OCI-LY3 (cell line): ENCODE measurements at regions not wholly inside any gene's neighbourhood (a gene's known extent, or its start where the extent isn't known, plus 50 kb on each side); places are given as distances from the start of the nearest gene placed in this dataset.

Experiments
- H2AFZ ChIP-seq: fragments of 200-600, 300-600 bp; shearing (Covaris generic); 2 replicates; pipeline ENCODE4 v1.6.0; 2014; ENCODE audit warnings: antibody characterized with exemption, low read depth, low read length
- H3K27ac ChIP-seq: fragments of 200-600, 300-600 bp; sonication (generic); 2 replicates; pipeline ENCODE4 v1.5.1; 2014; ENCODE audit warnings: mild to moderate bottlenecking, low read length, moderate library complexity, mixed read lengths
- H3K27me3 ChIP-seq: fragments of 200-600, 300-600 bp; sonication (generic); 2 replicates; pipeline ENCODE4 v1.6.1; 2014; ENCODE audit warnings: low read depth, low read length, mixed read lengths
- H3K36me3 ChIP-seq: fragments of 200-600, 300-600 bp; sonication (generic); replicated peaks from 2 replicates; pipeline ENCODE3; 2014; ENCODE audit warnings: low read depth, low read length, mixed read lengths
- H3K4me1 ChIP-seq: fragments of 300-600, 200-600 bp; sonication (generic); 2 replicates; pipeline ENCODE4 v1.6.1; 2014; ENCODE audit warnings: low read length, mixed read lengths
- H3K4me2 ChIP-seq: fragments of 200-600, 300-600 bp; sonication (generic); 2 replicates; pipeline ENCODE4 v1.6.1; 2014; ENCODE audit warnings: low read length, mixed read lengths
- H3K4me3 ChIP-seq: fragments of 300-600, 200-600 bp; sonication (generic); 2 replicates; pipeline ENCODE4 v1.5.1; 2014; ENCODE audit warnings: antibody characterized with exemption, mild to moderate bottlenecking, low read length, moderate library complexity
- H3K79me2 ChIP-seq: fragments of 300-600, 200-600 bp; shearing (Covaris generic); 2 replicates; pipeline ENCODE4 v1.6.1; 2014; ENCODE audit warnings: mild to moderate bottlenecking, low read length, mixed read lengths
- H3K9ac ChIP-seq: fragments of 300-600, 200-600 bp; shearing (Covaris generic); 2 replicates; pipeline ENCODE4 v1.6.0; 2014; ENCODE audit warnings: mild to moderate bottlenecking, low read length, moderate library complexity
- H3K9me3 ChIP-seq: fragments of 200-600, 300-600 bp; shearing (Covaris generic); 2 replicates; pipeline ENCODE4 v1.6.1; 2014; ENCODE audit warnings: low read length, mixed read lengths; ENCODE audit not compliant: insufficient read depth
- H4K20me1 ChIP-seq: fragments of 200-600, 300-600 bp; sonication (generic); 2 replicates; pipeline ENCODE4 v1.6.1; 2016; ENCODE audit warnings: low read length, mixed read lengths; ENCODE audit not compliant: insufficient read depth
- EZH2phosphoT487 ChIP-seq: fragments of 200-600 bp; shearing (Covaris generic); IDR thresholded peaks from 2 replicates; pipeline ENCODE4 v1.6.1; 2018; ENCODE audit warnings: antibody characterized with exemption, mixed run types, low read depth
- TF ChIP-seq, protein P1 (sequence below): fragments of 200-600, 300-600 bp; sonication (generic); IDR thresholded peaks from 2 replicates; pipeline ENCODE4 v1.5.1; 2014; ENCODE audit warnings: antibody characterized with exemption, low read length, low read depth

DNA sequence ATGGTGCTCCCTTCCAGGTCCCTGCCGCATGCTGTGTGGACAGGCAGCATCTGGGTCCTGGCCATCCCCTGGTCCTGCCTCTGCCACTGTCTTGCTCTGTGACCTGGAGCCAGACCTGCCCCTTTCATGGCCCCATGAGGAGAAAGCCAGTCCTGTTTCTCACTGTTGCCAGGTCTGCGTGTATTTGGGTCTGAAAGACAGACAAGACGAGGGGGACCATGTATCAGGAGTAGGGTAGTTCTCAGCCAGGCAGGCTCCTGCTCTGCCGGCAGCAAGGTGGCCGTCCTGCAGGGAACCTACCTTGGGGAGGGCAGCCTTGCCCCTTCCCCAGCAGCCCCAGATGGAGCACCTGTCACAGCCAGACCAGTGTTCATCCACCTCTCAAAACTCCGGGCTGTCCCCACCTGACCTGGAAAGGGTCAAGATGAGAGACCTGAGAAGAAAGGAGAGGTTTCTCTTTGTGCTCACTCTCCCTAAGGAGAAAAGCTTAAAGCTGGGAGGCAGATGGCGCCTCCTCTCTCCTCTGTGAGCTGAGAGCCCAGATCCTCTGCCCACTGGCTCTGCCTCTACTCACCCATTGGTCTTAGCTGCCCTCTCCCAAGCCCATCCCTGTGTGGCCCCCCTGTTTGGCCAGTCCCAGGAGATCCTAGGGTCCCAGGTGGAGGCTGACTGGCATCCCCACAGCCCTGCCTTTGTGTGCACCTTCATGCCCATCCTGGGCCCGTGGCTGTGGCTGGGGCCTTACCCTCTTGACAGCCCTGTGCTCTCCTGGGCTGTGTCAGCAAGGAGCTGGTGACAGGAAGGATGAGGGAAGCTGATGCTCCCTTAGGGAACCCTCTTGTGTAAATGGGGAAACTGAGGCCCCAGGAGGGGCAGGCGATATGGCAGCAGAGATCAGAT is 116.1 kb upstream of the PCBD1 start:
- Histone ChIP-seq H3K9me3 (no peaks in the 10 kb centered on the region), H3K79me2 (no peaks in the 10 kb centered on the region), H3K4me1 (no peaks in the 10 kb centered on the region), H3K4me3 (no peak overlapping the region), H3K36me3 (no peaks in the 10 kb centered on the region), H3K4me2 (no peak overlapping the region), H3K27me3 (no peaks in the 10 kb centered on the region), H3K9ac (no peak overlapping the region), H4K20me1 (no peaks in the 10 kb centered on the region), H3K27ac (no peak overlapping the region), H2AFZ (no peak overlapping the region)
- no peak for TF ChIP-seq EZH2phosphoT487
- TF ChIP-seq, protein P1, sequence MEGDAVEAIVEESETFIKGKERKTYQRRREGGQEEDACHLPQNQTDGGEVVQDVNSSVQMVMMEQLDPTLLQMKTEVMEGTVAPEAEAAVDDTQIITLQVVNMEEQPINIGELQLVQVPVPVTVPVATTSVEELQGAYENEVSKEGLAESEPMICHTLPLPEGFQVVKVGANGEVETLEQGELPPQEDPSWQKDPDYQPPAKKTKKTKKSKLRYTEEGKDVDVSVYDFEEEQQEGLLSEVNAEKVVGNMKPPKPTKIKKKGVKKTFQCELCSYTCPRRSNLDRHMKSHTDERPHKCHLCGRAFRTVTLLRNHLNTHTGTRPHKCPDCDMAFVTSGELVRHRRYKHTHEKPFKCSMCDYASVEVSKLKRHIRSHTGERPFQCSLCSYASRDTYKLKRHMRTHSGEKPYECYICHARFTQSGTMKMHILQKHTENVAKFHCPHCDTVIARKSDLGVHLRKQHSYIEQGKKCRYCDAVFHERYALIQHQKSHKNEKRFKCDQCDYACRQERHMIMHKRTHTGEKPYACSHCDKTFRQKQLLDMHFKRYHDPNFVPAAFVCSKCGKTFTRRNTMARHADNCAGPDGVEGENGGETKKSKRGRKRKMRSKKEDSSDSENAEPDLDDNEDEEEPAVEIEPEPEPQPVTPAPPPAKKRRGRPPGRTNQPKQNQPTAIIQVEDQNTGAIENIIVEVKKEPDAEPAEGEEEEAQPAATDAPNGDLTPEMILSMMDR: no peak

DNA sequence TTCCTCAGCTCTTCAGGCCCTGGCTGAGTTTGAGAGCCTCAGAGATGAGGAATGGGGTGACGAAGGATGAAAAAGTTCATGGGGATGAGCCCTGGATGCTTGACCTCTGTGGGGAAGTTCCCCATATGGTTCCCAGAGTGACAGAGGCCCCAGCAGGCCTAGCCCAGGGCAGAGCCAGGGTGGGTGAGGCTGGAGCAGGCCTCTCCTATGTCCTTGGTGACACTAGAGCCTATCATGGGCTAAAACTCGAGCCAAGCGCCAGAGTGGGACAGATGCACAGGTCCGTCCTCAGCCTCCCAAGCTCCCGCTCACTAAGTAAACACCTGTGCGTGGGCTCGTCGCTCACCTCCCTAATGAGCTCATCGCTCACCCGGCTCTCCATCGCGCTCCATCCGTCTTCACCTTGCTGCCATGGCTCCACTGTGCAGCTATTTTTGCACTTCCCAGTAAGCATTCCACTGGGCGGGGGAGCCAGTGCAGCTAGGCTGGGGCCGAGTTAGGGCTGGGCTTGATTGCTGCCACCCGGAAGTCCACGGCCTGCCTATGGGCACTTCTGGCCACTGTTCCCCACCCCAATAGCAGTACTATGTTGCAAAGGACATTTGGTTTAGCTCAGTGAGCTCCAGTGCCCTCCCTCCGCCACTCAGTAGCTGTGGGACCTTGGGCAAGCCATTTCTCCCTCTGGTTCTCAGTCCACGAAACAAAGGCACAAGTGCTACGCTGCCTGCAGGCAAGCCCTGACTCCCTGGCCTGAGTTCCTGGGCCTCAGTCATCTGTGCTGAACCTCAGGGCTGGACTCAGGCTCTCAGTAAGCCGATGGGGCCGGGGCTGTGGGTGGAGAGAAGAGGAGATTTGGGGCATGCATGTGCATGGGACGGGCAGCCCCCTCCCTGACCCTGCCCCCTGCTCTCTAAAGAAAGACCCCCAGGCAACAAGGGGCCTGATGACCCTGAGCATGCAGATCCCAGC is 117.3 kb upstream of the PCBD1 start:
- Histone ChIP-seq H3K9ac (no peak overlapping the region), H3K4me3 (no peak overlapping the region), H3K36me3 (no peaks in the 10 kb centered on the region), H3K4me2 (no peak overlapping the region), H3K27ac (no peak overlapping the region), H3K79me2 (no peaks in the 10 kb centered on the region), H3K27me3 (no peaks in the 10 kb centered on the region), H4K20me1 (no peaks in the 10 kb centered on the region), H3K4me1 (no peaks in the 10 kb centered on the region), H2AFZ (no peak overlapping the region), H3K9me3 (no peaks in the 10 kb centered on the region)
- no peak for TF ChIP-seq EZH2phosphoT487
- TF ChIP-seq, protein P1: no peak

DNA sequence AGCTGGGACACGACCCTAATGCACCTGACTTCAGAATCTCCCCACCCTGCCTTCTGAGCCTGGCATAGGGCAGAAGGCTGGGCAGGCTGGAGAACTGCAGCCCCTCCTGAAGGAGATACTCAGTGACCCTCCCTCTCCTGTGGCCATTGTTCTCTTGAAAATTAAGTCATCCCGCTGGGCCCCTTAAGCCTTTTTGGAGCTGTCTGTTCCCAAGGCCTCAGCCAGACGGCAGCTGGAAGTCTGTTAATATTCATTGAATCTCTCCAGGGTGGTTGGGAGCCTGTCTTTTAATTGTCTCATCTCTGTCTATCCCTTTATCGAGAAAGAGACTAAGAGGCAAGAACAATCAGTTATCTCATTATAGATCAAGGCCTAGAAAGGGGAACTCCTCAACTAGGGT is 118.1 kb upstream of the PCBD1 start:
- Histone ChIP-seq H3K79me2 (no peaks in the 10 kb centered on the region), H3K4me1 (no peaks in the 10 kb centered on the region)

More for the DNA sequence above, 118.1 kb upstream of the PCBD1 start:
- H3K9me3 ChIP-seq: no peaks in the 10 kb centered on the region
- no peaks in the 10 kb centered on the region for H3K36me3 ChIP-seq
- no peaks in the 10 kb centered on the region for H4K20me1 ChIP-seq
- no peaks in the 10 kb centered on the region for H3K27me3 ChIP-seq
- no peak overlapping the region for H3K27ac ChIP-seq
- no peak overlapping the region for H3K4me2 ChIP-seq
- H3K4me3 ChIP-seq: no peak overlapping the region
- TF ChIP-seq, protein P1: no peak
- no peak for TF ChIP-seq EZH2phosphoT487
- no peak overlapping the region for H3K9ac ChIP-seq
- no peak overlapping the region for H2AFZ ChIP-seq
